Hepatocyte (in vitro differentiated cells): ENCODE measurements at regions not wholly inside any gene's neighbourhood (a gene's known extent, or its start where the extent isn't known, plus 50 kb on each side); places are given as distances from the start of the nearest gene placed in this dataset.

ENCODE experiments used
- DNase-seq: peaks from one replicate; pipeline ENCODE4 v3.0.0-alpha.2; 2016; ENCODE audit warnings: low spot score
- H2AFZ ChIP-seq: fragments of 200-600 bp; sonication (generic); 2 replicates; pipeline ENCODE4 v1.6.0; 2016; ENCODE audit warnings: antibody characterized with exemption, mild to moderate bottlenecking
- H3K27ac ChIP-seq: fragments of 200-600 bp; sonication (generic); 2 replicates; pipeline ENCODE4 v1.5.1; 2016; ENCODE audit warnings: mild to moderate bottlenecking
- H3K27me3 ChIP-seq: fragments of 200-600 bp; sonication (generic); 2 replicates; pipeline ENCODE4 v1.6.1; 2016
- H3K36me3 ChIP-seq: fragments of 200-600 bp; sonication (generic); replicated peaks from 2 replicates; pipeline ENCODE4 v1.5.1; 2016; ENCODE audit warnings: low read depth; ENCODE audit not compliant: insufficient read depth
- H3K4me1 ChIP-seq: fragments of 200-600 bp; sonication (generic); 2 replicates; pipeline ENCODE4 v1.5.1; 2016; ENCODE audit warnings: mild to moderate bottlenecking, moderate library complexity; ENCODE audit not compliant: insufficient read depth
- H3K4me2 ChIP-seq: fragments of 200-600 bp; sonication (generic); 2 replicates; pipeline ENCODE4 v1.6.0; 2016
- H3K4me3 ChIP-seq: fragments of 200-600 bp; sonication (generic); 2 replicates; pipeline ENCODE4 v1.5.1; 2016; ENCODE audit warnings: mild to moderate bottlenecking
- H3K79me2 ChIP-seq: fragments of 200-600 bp; sonication (generic); 2 replicates; pipeline ENCODE4 v1.6.0; 2017; ENCODE audit warnings: mild to moderate bottlenecking
- H3K9me2 ChIP-seq: fragments of 200-600 bp; sonication (generic); replicated peaks from 2 replicates; pipeline ENCODE4 v1.6.0; 2017; ENCODE audit warnings: mild to moderate bottlenecking; ENCODE audit not compliant: insufficient read depth
- H3K9me3 ChIP-seq: fragments of 200-600 bp; sonication (generic); 2 replicates; pipeline ENCODE4 v1.5.1; 2016; ENCODE audit warnings: low read depth, mild to moderate bottlenecking
- H4K20me1 ChIP-seq: fragments of 200-600 bp; sonication (generic); 2 replicates; pipeline ENCODE4 v1.6.0; 2016; ENCODE audit warnings: mild to moderate bottlenecking; ENCODE audit not compliant: insufficient read depth, poor library complexity, severe bottlenecking
- CTCF ChIP-seq: fragments of 200-600 bp; sonication (generic); IDR thresholded peaks from 2 replicates; pipeline ENCODE4 v1.5.1; 2016; ENCODE audit warnings: antibody characterized with exemption, mild to moderate bottlenecking; ENCODE audit not compliant: poor library complexity
- EZH2 ChIP-seq: fragments of 200-600 bp; sonication (generic); IDR thresholded peaks from 2 replicates; pipeline ENCODE4 v1.6.1; 2016; ENCODE audit warnings: antibody characterized with exemption, mild to moderate bottlenecking, borderline replicate concordance
- EZH2phosphoT487 ChIP-seq: fragments of 200-600 bp; sonication (generic); IDR thresholded peaks from one replicate; pipeline ENCODE4 v1.6.1; 2018; ENCODE audit warnings: antibody characterized with exemption, mild to moderate bottlenecking, low read depth, moderate library complexity; ENCODE audit not compliant: unreplicated experiment, severe bottlenecking
- WGBS: methylation state at CpG from one replicate; pipeline ENCODE4 v1.1.6; 2016; ENCODE audit warnings: low lambda C conversion rate; ENCODE audit errors: missing lambda C conversion rate; 5-methylcytosine and 5-hydroxymethylcytosine counted together

GRCh38 chr22:26737262-26737661, 79.9 kb downstream of the MIAT start:
- Histone ChIP-seq H3K9me2 (no peaks in the 10 kb centered on the region), H3K9me3 (no peaks in the 10 kb centered on the region), H3K27ac (no peak overlapping the region), H3K4me2 (no peak overlapping the region), H2AFZ (no peak overlapping the region), H3K79me2 (no peaks in the 10 kb centered on the region), H3K27me3 (no peaks in the 10 kb centered on the region), H3K36me3 (no peaks in the 10 kb centered on the region), H3K4me3 (no peak overlapping the region), H4K20me1 (no peaks in the 10 kb centered on the region), H3K4me1 (no peaks in the 10 kb centered on the region)
- no peak for DNase-seq
- TF ChIP-seq CTCF (no peak), EZH2phosphoT487 (no peak), EZH2 (no peak)
- WGBS = 94% methylated on average over 1 of the region's 1 CpG

- TF ChIP-seq EZH2phosphoT487 (no peak), EZH2 (no peak), CTCF (no peak)
- H3K4me3 ChIP-seq = no peak overlapping the region
- no peak overlapping the region for H2AFZ ChIP-seq
- H3K36me3 ChIP-seq = no peaks in the 10 kb centered on the region
- H3K9me2 ChIP-seq = no peaks in the 10 kb centered on the region
- H3K79me2 ChIP-seq = no peaks in the 10 kb centered on the region
- no peak overlapping the region for H3K4me2 ChIP-seq
- H3K27ac ChIP-seq = no peak overlapping the region
- no peaks in the 10 kb centered on the region for H3K27me3 ChIP-seq
- DNase-seq = no peak
- WGBS = 71% methylated on average over 9 of the region's 9 CpGs
- no peaks in the 10 kb centered on the region for H4K20me1 ChIP-seq
- no peaks in the 10 kb centered on the region for H3K4me1 ChIP-seq
- H3K9me3 ChIP-seq = no peaks in the 10 kb centered on the region
Measured at GRCh38 chr22:26740253-26740652, 82.9 kb downstream of the MIAT start.

- H3K9me3 ChIP-seq = no peaks in the 10 kb centered on the region
- H3K27me3 ChIP-seq = no peaks in the 10 kb centered on the region
- no peak overlapping the region for H3K27ac ChIP-seq
- no peak overlapping the region for H3K4me3 ChIP-seq
- TF ChIP-seq EZH2 (no peak), EZH2phosphoT487 (no peak), CTCF (no peak)
- H3K4me1 ChIP-seq = no peaks in the 10 kb centered on the region
- H3K36me3 ChIP-seq = no peaks in the 10 kb centered on the region
- no peak overlapping the region for H3K4me2 ChIP-seq
- H4K20me1 ChIP-seq = no peaks in the 10 kb centered on the region
- DNase-seq = no peak
- WGBS = 94% methylated on average over 5 of the region's 5 CpGs
- no peaks in the 10 kb centered on the region for H3K79me2 ChIP-seq
- H2AFZ ChIP-seq = no peak overlapping the region
- no peaks in the 10 kb centered on the region for H3K9me2 ChIP-seq
Measured at GRCh38 chr22:26743149-26743548, 85.8 kb downstream of the MIAT start.
